Osteocyte (in vitro differentiated cells): ENCODE measurements at regions not wholly inside any gene's neighbourhood (a gene's known extent, or its start where the extent isn't known, plus 50 kb on each side); places are given as distances from the start of the nearest gene placed in this dataset.

Experiments
- DNase-seq: peaks from one replicate; pipeline ENCODE4 v3.0.0; 2021; ENCODE audit warnings: mixed read lengths; ENCODE audit not compliant: unreplicated experiment; ENCODE audit errors: extremely low spot score
- H3K27ac Mint-ChIP-seq: one replicate; pipeline ENCODE4 v1.8.0; 2021; ENCODE audit warnings: mild to moderate bottlenecking, mixed read lengths; ENCODE audit not compliant: unreplicated experiment
- H3K27me3 Mint-ChIP-seq: one replicate; pipeline ENCODE4 v1.8.0; 2021; ENCODE audit warnings: mixed read lengths; ENCODE audit not compliant: unreplicated experiment
- H3K36me3 Mint-ChIP-seq: one replicate; pipeline ENCODE4 v1.8.0; 2021; ENCODE audit warnings: mixed read lengths; ENCODE audit not compliant: unreplicated experiment
- H3K4me1 Mint-ChIP-seq: one replicate; pipeline ENCODE4 v1.8.0; 2021; ENCODE audit warnings: mixed read lengths; ENCODE audit not compliant: unreplicated experiment
- H3K4me3 Mint-ChIP-seq: one replicate; pipeline ENCODE4 v1.8.0; 2021; ENCODE audit warnings: mild to moderate bottlenecking, moderate library complexity, mixed read lengths; ENCODE audit not compliant: unreplicated experiment
- H3K9me3 Mint-ChIP-seq: one replicate; pipeline ENCODE4 v1.8.0; 2021; ENCODE audit warnings: mixed read lengths; ENCODE audit not compliant: unreplicated experiment
- TF ChIP-seq, protein P1 (sequence below): fragments of 200-600 bp; sonication (generic); IDR thresholded peaks from 2 replicates; pipeline ENCODE4 v1.5.0; 2021; ENCODE audit warnings: antibody characterized with exemption, mild to moderate bottlenecking, moderate library complexity

DNA sequence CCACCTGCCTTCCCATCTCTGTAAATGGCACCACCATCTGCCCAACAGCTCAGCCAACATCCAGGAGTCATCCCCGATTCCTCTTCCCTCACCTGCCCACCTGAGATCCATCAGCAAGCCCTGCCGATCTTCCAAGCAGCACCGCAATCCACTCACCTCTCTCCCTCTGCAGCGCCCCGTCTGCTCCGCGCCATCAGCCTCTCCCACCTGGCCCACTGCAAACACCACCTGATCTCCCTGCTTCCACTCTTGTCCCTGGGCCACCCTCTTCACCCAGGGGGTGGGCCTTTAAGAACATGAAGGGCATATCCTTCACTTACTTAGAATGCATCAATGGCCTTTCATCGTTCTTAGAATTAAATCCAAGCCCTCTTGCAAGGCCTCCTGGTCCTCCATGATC is 457.3 kb upstream of the SULF2 start:
- Mint-ChIP-seq H3K9me3 (no peaks in the 10 kb centered on the region), H3K27me3 (peaks cover 39% of the 10 kb centered on the region), H3K4me3 (no peak overlapping the region), H3K27ac (no peak overlapping the region), H3K36me3 (no peaks in the 10 kb centered on the region), H3K4me1 (no peaks in the 10 kb centered on the region)
- TF ChIP-seq, protein P1, sequence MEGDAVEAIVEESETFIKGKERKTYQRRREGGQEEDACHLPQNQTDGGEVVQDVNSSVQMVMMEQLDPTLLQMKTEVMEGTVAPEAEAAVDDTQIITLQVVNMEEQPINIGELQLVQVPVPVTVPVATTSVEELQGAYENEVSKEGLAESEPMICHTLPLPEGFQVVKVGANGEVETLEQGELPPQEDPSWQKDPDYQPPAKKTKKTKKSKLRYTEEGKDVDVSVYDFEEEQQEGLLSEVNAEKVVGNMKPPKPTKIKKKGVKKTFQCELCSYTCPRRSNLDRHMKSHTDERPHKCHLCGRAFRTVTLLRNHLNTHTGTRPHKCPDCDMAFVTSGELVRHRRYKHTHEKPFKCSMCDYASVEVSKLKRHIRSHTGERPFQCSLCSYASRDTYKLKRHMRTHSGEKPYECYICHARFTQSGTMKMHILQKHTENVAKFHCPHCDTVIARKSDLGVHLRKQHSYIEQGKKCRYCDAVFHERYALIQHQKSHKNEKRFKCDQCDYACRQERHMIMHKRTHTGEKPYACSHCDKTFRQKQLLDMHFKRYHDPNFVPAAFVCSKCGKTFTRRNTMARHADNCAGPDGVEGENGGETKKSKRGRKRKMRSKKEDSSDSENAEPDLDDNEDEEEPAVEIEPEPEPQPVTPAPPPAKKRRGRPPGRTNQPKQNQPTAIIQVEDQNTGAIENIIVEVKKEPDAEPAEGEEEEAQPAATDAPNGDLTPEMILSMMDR, result no peak
- DNase-seq, result no peak

DNA sequence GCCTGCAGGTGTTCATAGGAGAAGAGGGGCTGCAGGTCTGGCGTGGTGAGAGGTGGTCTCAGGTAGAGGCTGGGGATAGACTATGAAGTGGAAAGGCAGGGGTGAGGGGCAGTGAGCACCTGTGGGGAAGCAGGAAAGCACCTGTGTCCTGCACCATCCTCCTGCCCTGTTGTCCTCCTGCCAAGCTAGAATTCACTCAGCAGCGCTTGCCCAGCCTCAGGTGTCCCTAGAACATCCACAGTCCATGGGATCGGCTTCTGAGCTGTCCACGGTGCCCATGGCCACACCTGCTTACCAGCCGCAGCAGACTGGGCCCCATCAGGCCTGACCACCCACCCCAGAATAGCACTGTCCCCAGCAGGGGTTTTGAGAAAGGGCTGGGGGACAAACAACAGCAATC is 456.2 kb upstream of the SULF2 start:
- Mint-ChIP-seq H3K4me3 (no peak overlapping the region), H3K4me1 (no peaks in the 10 kb centered on the region), H3K27ac (no peak overlapping the region), H3K27me3 (peaks cover 40% of the 10 kb centered on the region), H3K36me3 (no peaks in the 10 kb centered on the region), H3K9me3 (no peaks in the 10 kb centered on the region)
- TF ChIP-seq, protein P1, result no peak
- no peak for DNase-seq

DNA sequence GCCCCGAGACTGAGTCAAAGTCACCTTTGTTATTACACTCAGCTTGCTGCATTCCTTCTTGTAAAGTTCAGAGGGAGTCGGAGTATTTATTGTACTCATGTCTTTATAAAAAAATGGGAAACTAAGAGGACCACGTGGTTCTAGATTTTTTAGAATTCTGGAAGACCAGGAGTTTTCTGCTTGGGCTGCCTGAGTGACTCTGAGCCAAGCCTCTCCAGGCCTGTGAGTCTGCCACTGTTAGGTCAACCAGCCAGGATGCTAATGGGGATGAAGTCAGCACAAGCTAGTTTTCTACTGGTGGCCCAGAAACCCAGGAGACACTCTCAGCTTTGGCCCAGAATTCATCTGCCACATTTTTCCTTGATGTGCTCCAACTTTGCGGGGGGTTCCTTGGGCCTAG is 453.5 kb upstream of the SULF2 start:
- no peak overlapping the region for H3K27ac Mint-ChIP-seq
- H3K36me3 Mint-ChIP-seq, result no peaks in the 10 kb centered on the region
- H3K9me3 Mint-ChIP-seq, result no peaks in the 10 kb centered on the region
- peaks cover 42% of the 10 kb centered on the region for H3K27me3 Mint-ChIP-seq
- H3K4me1 Mint-ChIP-seq, result no peaks in the 10 kb centered on the region
- no peak for DNase-seq
- H3K4me3 Mint-ChIP-seq, result no peak overlapping the region
- TF ChIP-seq, protein P1, result no peak

DNA sequence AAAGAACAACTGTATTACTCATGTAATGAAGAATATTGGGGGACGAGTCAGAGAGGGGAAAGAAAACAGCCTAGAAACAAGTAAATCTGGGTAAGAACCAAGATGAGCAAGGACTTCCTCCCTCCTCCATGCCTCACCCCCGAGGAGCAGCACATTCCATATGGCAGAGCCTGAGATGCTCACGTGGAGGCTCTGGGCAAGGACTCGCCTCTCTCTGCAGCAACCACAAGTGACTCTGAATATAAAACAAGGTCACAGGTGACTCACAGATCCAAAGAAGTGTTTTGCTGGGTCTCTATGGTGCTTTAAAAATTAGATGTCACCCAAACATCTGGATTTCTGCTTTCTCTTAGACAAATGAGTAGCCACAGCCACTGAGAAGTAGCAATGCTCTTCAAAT is 453.0 kb upstream of the SULF2 start:
- Mint-ChIP-seq H3K4me1 (no peaks in the 10 kb centered on the region), H3K4me3 (no peak overlapping the region), H3K9me3 (no peaks in the 10 kb centered on the region), H3K27me3 (peaks cover 44% of the 10 kb centered on the region), H3K36me3 (no peaks in the 10 kb centered on the region), H3K27ac (no peak overlapping the region)
- TF ChIP-seq, protein P1, result no peak
- DNase-seq, result no peak

DNA sequence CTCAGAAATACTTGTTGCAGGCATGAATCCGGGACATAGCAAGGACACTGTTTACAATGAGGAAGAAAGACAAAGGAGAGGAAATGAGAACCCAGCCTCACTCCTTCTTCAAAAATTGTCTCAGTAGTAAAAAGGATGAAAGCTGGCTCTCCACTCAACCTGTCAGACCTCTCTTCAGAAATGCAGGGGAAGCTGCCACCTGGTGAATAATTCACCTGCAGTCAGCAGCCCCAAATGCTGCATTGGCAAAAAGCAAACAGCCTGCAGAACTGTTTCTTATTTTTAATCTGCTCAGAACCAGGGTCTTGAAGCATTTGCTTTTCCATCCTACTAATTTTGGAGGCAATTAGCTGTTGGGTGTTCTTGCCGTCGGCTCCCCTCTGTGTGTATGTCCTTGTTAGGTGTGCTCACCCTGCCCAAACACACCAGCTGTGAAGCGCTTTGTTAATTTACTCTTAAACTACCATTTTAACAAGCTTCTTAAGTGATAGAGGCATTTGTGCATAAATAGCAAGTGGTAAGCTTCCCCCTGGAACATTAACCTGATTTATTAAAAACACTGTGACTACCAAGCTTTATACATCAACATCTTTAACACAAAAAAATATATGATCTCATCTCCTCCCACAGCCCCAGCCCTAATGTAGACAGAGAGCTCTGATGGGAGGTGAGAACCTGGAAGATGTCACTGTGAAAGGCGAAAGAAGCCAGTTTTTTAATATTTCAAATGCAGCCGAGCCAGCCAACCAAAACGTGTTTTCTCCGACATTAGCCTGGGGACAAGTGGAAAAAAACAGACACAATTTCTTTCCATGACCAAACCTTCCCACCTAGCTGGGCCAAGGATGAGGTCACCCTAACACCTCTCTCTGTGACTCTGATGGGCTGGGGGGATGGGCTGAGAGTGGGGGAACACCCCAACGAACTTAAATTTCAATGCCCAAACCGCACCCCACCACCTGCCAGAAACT is 451.0 kb upstream of the SULF2 start:
- H3K36me3 Mint-ChIP-seq, result no peaks in the 10 kb centered on the region
- H3K4me1 Mint-ChIP-seq, result no peaks in the 10 kb centered on the region
- no peak for DNase-seq
- H3K4me3 Mint-ChIP-seq, result no peak overlapping the region
- H3K27ac Mint-ChIP-seq, result no peak overlapping the region
- TF ChIP-seq, protein P1, result no peak
- H3K9me3 Mint-ChIP-seq, result peaks cover 10% of the 10 kb centered on the region
- H3K27me3 Mint-ChIP-seq, result peaks cover 38% of the 10 kb centered on the region
